HG02678 (cell line): ENCODE measurements at regions not wholly inside any gene's neighbourhood (a gene's known extent, or its start where the extent isn't known, plus 50 kb on each side); places are given as distances from the start of the nearest gene placed in this dataset.

Source experiments
- ATAC-seq: cut with Tn5 transposase; IDR thresholded peaks from one replicate; pipeline ENCODE4 v1.9.1; 2021; ENCODE audit warnings: mild to moderate bottlenecking, moderate library complexity; ENCODE audit not compliant: unreplicated experiment

DNA sequence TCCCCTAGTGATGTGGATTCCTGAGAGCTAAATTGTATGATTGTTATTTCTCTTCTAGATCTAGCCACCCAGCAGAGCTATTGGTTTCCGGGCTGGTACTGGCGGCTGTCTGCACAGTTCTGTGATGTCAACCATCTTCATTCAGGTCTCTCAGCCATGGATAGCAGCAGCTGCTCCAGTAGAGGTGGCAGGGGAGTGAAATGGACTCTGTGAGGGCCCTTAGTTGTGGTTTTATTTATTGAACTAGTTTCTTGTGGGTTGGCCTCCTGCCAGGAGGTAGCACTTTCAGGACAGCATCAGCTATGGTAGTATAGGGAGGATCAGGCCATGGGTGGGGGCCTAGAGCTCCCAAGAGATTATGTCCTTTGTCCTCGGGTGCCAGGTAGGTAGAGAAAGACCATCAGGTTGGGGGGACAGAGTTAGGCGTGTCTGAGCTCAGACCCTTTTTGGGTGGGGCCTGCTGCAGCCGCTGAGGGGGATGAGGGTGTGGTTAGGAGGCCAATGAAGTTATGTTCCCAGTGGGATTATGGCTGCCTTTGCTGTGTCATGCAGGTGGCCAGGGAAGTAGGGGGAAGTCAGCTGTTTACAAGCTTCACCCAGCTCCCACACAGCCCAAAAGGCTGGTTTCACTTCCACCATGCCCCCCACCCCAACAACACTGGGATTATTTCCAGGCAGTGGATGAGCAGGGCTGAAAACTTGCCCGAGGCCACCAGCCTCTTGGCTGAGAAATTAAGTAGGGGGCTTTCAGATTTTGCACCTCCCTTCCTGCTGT is 55.1 kb upstream of the RGS4 start:
- ATAC-seq: no peak

DNA sequence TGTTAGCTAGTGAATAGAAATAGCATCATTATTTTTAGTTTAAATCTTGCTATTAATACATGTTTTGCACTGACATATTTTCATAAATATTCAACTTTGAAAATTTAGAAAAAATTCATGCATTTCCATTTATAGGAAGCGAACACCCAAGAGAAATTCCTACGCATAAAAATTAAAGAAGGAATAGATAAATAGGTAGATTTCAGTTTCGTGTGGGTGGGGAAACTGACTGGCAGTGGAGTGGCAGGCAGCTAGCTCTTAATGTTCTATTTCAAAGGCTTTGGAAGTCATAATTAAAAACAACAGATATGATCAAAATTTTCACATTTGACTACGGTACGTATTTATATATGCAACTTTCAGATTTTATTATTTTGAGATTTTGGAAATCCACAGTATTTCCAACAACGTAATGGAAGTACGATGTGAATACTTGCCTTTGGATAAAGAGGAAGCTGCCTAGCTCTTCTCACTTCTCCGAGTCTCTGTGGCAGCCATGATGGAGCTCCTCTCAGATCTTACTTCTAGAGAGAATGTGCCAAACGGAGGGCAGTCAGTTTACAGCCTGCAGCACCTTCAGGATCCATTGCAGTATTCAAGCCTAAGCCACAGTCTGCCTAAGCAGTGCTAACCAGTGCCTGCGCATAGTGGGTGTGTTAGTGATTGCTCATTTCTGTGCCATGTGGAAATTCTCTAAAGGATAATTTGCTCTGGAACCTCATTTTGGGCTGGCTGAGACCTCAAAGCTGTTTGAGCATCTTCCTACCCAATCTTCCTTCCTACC is 62.9 kb upstream of the RGS4 start:
- no peak for ATAC-seq

DNA sequence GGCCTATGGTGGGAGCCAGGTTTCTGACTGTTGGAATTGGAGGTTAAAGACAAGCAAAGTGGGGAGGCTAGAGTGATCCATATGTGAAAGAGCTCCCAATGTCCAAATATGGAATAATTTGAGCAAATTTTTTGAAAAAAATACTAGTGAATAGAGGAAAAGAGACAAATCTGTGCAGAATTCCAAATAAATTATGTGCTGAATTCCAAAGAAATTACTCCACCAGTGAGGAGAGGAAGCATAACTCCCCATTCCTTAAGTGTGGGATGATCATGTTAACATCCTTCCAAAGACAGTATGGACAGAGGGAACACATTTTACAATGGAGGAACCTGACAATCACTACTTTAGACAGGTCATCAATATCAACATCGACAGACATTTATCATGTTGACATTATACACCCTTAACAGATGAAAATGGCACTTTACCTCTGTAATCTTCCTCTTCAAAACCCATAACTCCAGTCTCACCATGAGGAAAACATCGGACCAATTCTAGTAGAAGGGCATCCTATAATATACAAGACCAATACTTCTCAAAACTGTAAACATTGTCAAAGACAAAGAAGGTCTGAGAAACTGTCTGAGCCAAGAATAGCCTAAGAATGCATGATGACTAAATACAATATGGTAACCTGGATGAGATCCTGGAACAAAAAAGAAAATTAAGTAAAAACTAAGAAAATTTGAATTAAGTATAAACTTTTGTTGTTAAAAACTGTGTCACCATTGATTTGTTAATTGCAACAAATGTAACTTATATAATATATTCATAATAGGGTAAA is 71.5 kb upstream of the RGS4 start:
- ATAC-seq: no peak

DNA sequence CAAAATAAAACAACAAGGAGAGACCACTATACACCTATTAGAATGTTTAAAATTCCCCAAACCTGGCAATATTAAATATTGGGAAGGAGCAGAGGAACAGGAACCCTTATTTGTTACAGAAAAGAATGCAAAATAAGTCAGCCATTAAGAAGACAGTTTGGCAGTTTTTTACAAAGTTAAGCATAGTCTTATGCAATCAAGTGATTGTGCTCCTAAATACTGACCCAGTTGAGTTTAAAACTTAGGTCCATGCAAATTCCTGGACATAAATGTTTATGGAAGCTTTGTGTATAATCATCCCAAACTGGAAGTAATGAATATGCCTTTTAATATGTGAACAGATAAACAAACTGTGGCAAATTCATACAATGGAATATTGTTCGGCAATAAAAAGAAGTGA is 72.9 kb upstream of the RGS4 start:
- ATAC-seq: no peak

DNA sequence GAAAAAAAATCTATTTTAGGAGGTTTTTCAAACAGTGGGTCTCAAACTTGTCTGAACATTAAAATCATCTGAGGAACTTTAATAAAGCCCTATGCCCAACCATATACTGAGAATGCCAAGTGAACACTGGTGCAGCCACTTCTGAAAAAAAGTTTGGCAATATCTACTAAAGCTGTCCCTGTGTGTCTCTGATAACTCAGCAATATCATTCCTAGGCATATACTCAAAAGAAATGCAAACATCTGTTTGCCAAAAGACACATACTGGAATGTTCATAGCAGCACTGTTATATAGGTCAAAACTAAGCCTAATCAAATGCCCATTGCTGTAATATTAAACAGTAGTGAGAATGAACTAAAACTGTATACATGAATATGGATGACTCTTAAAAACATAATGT is 74.2 kb upstream of the RGS4 start:
- no peak for ATAC-seq

DNA sequence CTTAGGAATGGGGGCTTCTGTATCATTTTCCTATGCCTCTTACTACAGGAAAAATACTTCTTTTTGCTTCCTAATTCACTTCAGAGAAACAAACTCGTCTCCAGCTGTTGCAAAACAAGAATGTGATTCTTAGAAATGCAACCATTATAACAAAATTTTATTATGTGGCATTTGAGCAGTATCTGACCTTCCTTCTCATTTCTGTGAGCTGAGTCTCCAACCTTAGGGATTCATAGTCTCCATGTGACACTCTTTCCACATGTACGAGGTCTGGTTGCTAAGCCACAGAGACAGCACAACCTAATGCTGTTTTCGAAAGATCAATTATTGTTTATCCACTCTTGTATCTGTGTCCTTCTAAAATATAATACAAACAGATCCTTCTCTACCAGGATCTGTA is 75.3 kb upstream of the RGS4 start:
- ATAC-seq: no peak

DNA sequence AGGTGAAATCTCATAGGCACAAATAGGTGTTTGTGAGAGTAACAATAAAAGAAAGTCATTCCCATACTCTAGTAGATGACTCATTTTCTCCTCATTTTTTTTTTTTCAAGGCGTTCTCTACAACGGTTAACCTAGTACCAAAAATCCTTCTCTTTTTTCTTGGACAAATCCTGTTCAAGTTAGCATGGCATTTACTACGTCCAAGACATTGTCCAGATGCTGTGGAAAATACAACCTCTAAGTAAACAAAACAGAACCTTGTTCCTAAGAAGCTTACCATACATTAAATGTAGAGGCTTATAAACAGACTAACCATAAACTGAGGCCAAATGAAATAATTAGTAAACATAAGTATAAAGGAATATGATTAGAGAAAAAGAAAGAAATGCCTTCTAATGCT is 76.2 kb upstream of the RGS4 start:
- no peak for ATAC-seq

DNA sequence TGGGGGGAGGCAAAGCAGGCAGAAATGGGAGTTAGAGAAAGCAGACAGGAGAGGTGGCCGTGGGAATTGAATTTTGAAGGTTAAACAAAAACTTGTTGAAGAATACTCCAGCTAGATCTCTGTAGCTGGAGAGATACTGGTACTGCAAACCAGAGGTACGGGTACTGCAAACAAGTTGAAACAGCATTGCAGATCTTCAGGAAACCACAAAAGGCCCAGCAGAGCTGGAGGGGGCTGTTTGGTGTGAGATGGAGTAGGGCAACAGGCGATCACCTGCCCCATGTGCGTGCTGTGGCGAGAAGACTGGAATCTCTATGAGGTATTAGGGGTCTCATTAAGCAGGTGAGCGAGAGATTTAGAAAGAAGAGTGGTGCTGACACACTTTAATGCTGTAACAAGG is 77.7 kb upstream of the RGS4 start:
- ATAC-seq: no peak

DNA sequence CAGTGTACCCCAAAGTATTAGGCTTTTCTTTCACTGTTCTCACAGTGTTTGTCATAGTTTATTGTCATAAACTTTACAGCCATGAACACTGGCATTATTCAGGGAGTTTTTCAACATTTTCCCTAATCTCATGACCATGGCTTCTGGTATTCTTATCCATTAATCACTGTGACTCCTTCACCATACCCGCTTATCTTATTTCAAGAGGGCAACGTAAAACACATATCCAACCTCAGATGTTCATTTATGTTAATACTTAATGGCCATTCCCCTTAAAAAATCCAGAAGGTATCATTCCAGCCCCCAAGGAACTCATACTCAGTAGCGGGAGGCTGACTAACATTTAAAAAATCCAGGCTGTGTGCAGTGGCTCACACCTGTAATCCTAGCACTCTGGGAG is 78.5 kb upstream of the RGS4 start:
- ATAC-seq: no peak

DNA sequence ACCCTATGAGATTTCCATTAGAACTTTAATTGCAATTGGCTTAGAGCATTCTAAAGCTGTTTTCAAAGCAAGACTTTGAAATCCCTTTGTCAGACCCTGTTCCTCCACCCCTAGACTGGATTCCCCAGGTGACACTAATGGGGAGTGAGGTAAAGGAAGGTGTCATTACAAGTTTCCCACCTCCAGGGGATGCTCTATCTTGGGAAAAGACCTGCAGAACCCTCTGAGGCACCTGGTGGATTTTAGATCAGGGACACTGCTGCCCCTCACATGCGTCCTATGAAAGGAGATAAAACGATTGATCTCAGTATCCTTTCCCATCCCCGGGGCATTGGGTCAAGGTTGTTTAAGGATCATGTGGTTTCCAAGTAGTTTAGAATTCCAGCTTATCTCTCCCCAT is 80.3 kb upstream of the RGS4 start:
- no peak for ATAC-seq

DNA sequence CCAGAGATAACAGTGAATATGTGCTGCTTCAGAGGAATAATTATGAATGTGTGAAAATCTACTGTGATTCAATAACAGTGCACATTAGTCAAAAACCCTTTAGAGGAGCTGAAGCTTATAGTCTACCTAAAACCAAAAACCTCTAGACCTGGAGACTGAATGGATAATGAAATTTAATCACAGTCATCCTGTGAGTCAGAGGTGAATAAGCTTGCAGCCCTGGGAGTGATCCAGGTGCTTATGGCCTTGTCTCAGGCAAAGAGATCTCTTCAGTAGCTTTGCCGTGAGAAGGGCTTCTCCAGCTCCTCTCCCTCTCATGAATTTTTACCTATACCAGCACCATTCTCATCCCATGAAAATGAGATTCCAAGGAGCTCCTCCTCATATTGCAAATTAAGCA is 81.3 kb upstream of the RGS4 start:
- no peak for ATAC-seq

DNA sequence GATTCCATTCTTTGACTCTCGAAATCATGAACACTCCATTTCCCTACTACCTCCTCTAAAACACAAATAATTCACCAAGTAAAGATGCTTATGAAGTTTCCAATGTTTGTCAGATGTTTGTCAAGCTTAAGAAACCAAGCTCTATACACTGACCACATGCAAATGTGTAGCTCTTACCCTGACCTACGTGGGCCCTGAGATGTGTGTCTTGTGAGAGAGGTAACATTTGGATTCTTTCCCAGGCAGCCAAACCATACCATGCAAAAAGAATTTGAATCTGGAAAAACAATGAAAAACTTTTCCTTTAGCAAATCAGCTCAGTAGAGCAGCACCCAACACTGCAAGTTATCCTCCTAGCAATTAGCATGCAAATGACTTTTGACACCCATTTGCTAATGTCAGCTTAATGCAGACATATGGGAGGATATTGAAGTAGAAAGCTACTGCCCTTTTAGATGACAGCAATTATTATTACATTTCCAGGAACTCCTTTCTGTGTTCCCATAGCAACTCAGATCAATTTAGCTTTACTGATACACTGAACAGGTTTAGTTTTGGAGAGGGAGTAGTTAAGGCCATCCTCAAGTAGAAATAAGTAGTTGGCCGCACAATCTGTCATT is 83.2 kb upstream of the RGS4 start:
- ATAC-seq: no peak

DNA sequence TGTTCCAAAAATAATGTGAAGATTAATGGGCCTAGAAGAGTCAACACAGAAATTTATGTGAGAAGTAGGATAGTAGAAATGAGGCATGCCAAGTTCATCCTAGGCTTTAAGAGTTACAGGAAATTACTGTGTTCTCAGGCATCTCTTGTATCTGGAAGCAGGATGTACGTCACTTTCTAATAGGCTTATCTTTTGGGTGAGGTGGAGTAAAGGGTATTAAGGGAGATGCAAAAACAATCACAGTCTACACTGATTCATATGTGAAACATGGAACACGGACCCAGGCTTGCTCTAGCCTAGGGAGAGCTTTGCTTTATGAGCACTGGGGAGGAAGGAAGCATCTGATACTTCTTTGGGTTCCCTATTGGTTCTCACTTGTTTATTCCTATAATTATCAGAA is 84.5 kb upstream of the RGS4 start:
- ATAC-seq: no peak

DNA sequence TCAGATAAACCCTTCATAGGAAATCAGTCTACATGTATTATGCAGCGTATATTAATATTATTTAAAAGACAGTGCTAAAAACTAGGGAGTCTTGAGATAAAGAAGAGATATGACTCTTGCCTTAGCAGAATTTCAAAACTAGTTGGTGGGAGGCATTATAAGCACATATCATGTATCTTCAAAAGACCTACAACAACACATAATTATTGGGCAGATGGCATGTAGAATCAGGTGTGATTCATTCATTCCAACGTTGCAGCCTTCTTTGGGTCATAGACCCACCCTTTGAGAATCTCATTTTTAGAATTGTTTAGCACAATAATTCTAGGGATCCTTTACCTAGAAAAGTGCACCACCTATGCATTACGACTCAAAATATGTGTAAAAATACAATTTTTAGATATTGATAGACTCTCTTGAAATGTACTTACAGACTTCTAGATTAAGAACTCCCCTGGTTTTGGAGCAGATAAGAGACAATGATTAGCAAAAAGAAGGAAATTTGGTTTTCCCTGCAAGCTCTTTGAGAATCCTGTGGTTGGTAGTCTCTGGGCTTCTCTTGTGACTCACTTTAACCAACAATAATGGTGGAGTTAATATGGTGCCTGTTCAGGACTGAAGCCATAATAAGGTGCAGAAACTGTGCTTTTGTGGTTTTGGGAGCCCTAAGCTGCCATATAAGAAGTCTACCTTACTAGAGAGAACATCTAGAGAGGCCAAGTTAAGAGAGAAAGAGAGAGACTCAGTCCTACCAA is 85.3 kb upstream of the RGS4 start:
- ATAC-seq: no peak

DNA sequence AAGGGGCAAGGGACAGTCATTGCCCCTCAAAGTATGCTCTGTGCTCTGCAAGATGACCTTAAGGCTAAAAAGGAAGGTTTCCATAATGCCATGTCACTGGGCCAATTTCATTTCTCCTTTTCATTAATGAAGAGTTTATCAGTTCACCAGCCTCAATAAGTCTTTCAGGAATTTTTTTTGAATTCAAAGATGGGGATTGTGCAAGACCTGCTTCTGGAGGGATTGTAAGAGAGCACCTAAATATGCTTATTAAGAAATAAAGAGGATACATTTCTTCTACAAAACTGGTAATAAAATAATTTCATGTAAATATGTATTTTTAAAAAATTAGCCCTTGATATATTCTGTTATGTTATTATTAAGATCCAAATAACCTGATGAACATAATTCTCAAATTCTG is 86.8 kb upstream of the RGS4 start:
- no peak for ATAC-seq

DNA sequence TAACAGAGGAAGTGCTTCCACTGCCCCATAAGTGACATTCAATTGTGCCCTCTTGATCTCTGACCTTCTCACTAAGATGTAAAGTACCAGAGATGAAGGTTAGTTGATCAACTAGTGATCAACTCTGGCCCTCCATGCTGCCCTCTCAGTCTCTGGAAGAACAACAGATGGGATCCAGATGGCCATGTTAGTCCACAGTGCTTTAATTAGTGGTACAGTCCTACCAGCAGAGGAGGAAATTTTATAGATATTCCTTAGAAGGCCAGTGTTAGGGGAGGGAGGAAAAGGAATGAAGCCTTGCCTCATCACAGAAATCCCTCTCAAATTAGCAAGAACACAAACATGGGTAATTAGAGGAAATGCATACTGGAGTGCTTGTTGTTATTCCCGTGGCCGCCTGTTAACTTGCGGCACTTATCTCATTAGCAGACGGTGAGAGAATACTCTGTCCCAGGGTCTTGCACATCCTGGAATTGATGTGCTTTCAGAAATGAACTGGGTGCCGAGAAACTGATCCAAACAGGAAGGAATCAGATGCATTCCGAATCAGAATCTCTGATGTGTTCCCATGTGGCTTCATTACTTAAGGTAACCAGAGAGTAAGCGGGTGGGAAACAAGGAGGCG is 91.1 kb upstream of the RGS4 start:
- ATAC-seq: no peak

DNA sequence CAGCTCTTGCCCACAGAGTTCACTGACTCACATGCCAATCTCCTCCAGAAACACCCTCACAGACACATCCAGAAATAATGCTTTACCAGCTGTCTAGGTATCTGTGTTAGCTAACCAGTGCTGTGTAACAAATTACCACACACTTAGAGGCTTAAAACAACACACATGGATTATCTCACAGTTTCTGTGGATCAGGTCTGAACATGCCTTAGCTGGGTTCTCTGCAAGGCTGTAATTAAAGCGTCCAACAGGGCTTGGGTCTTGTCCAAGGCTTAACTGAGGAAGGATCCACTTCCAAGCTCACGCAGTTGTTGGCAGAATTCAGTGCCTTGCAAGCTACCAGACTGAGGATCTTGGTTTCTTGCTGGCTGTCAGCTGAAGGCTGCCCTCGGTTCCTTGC is 92.5 kb upstream of the RGS4 start:
- ATAC-seq: no peak

DNA sequence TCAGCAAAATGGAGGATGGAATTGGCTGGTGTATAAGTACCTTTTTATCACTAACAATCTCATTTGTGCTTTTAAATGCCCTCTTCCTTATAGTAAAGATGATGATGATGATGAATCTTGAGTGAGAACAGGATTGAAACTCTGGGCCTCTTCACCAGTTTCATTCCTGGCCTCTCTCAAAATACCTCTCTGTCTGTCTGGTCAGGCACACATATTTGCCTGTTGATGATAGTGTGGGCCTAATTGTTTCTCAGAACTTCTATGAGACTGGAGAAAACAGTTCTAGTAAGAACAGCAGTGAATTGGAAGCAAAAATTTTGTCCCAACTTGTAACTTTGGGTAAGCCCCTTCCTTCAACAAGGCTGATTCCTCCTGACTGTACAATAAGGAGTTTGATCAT is 94.4 kb upstream of the RGS4 start:
- ATAC-seq: no peak

DNA sequence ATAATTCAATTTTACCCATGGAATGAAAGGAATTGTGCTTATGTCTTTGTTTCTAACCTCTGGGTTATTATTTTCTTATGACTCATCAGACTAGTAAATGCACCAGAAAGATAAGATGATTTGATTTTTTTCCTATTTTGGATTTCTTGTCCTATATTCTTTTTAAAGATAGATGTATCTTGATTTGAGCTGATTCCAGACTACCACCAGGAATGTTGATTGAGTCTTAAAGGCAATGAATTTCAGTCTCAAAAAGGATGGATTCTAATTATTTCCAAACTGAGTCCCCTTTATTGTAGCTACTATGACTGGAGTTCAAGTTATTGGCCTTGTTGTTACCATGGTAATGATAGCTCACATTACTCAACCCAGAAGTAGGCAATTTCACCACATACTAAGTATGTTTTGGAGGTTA is 95.8 kb upstream of the RGS4 start:
- no peak for ATAC-seq

DNA sequence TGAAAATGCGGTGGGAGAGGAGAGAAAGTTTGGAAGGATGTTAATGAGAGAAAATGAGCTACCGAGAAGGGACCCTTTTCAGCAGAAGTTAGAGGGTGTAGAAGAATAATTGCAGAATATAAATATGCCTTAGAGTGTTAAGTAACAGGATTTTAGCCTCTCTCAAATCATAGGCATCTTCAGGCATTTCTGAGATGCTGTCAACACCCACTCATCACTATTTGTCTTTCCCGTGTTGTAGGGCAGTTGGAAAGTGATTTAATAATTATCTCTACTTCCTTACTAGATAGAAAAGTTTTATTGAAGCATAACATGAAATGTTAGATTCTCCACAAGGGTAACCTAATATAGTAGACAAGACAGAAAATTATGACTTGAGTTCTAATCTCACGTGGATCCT is 96.4 kb upstream of the RGS4 start:
- no peak for ATAC-seq
